OCI-LY1 (cell line): ENCODE measurements at regions not wholly inside any gene's neighbourhood (a gene's known extent, or its start where the extent isn't known, plus 50 kb on each side); places are given as distances from the start of the nearest gene placed in this dataset.

Experiments
- EZH2 ChIP-seq: fragments of 200-600 bp; sonication (generic), shearing (Covaris generic); IDR thresholded peaks from 2 replicates; pipeline ENCODE4 v1.8.0; 2017; ENCODE audit warnings: borderline replicate concordance, mixed run types, mild to moderate bottlenecking, antibody characterized with exemption, low read length, moderate library complexity, mixed read lengths
- TF ChIP-seq, protein P1 (sequence below): fragments of 200-600 bp; sonication (generic), shearing (Covaris generic); IDR thresholded peaks from 2 replicates; pipeline ENCODE4 v1.5.1; 2017; ENCODE audit warnings: mild to moderate bottlenecking, antibody characterized with exemption, low read length, moderate library complexity, mixed read lengths

- TF ChIP-seq, protein P1, sequence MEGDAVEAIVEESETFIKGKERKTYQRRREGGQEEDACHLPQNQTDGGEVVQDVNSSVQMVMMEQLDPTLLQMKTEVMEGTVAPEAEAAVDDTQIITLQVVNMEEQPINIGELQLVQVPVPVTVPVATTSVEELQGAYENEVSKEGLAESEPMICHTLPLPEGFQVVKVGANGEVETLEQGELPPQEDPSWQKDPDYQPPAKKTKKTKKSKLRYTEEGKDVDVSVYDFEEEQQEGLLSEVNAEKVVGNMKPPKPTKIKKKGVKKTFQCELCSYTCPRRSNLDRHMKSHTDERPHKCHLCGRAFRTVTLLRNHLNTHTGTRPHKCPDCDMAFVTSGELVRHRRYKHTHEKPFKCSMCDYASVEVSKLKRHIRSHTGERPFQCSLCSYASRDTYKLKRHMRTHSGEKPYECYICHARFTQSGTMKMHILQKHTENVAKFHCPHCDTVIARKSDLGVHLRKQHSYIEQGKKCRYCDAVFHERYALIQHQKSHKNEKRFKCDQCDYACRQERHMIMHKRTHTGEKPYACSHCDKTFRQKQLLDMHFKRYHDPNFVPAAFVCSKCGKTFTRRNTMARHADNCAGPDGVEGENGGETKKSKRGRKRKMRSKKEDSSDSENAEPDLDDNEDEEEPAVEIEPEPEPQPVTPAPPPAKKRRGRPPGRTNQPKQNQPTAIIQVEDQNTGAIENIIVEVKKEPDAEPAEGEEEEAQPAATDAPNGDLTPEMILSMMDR, result no peak
- TF ChIP-seq EZH2, result no peak
These were observed 161.5 kb downstream of the CEP120 start for GRCh38 chr5:123261752-123262151.
